ENCODE measurements at regions not wholly inside any gene's neighbourhood (a gene's known extent, or its start where the extent isn't known, plus 50 kb on each side); places are given as distances from the start of the nearest gene placed in this dataset.

- TF ChIP-seq POLR2A (IDR thresholded peaks at IDR 0.05; ENCODE audit: low read length), result no peak
- TF ChIP-seq GATA1 (IDR thresholded peaks at IDR 0.05; ENCODE audit: low read depth, low read length), result no peak
These were observed 471.5 kb downstream of the CD109 start for GRCh38 chr6:74167511-74167910.

All from erythroblast (primary cell).